ENCODE measurements at regions not wholly inside any gene's neighbourhood (a gene's known extent, or its start where the extent isn't known, plus 50 kb on each side); places are given as distances from the start of the nearest gene placed in this dataset.

DNA sequence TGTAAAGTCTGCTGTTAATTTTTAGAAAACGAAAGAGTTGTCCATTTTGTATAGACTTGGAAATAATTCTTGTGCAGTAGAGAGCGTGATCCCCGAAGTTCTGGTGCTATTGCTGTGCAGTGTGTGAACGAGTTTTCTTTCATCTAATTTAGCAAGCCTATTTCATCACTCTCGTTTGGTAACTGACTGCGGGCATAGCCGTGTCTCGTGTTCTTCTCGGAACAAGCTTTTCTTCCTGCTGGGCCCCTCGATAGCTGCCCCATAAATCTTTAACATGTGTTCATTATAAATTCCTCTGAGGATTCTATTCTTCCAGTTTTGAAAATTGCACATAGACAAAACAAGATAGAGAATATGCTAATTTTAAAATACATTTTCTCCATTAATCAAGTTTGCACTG, 622.0 kb upstream of the PFKP start:
- DNase-seq (ENCODE audit: low spot score) = no peak

GRCh38 chr10:2439983-2440382, 627.4 kb upstream of the PFKP start:
- DNase-seq (ENCODE audit: low spot score) = no peak

GRCh38 chr10:2439000-2439399, 628.3 kb upstream of the PFKP start:
- no peak for DNase-seq (ENCODE audit: low spot score)

DNA sequence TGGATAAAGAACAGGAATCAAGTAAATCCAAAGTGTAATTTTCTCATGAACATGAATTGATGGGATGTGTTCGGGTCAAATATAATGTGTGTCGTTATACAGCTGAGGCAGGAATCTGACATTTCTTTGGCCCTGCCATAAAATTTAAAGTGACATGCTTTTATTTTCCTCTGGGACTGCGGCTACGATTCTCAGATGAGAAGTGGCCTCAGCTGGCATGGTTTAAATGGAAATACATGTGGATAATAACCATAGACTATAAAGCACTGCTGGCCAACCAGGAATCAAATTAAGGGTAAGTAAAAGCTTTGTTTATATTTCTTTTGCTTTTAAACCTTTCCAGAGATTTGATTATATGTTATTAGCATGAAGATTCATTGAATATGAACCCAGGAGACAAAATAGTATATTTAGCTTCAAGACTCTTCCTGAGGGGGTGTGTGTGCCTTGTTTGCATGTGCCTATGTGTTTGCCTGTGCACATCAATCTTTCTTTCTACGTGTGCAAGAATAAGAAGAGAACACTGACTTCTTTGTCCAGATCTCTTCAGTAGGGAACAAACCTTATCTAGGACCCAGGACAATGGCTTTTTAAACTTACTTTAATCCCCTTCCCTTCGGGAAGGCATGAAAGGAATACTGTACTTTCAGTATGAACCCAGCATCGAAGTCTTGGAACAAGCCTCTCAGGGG, 629.0 kb upstream of the PFKP start:
- DNase-seq (ENCODE audit: low spot score) = no peak

DNA sequence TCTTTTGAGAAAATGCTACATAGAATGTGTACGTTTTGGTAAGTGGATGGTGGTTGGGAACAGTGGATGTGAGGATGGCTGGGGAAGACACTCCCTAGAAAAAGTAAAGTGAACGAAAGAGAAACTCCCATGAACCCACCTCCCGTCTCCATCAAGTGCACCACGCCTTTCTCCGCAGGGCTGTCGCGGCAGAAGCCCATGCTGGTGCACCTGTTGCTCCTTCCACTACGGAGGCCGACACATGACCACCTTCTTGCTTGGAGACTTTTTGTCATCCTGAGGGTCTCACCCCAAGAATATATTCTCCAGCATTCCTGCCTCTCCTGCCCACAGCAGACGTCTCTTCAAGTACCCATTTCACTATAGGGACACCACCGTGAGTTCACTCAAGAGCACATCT, 630.4 kb upstream of the PFKP start:
- no peak for DNase-seq (ENCODE audit: low spot score)

GRCh38 chr10:2431961-2432360, 635.4 kb upstream of the PFKP start:
- DNase-seq (ENCODE audit: low spot score) = no peak

GRCh38 chr10:2427412-2427811, 639.9 kb upstream of the PFKP start:
- no peak for DNase-seq (ENCODE audit: low spot score)

DNA sequence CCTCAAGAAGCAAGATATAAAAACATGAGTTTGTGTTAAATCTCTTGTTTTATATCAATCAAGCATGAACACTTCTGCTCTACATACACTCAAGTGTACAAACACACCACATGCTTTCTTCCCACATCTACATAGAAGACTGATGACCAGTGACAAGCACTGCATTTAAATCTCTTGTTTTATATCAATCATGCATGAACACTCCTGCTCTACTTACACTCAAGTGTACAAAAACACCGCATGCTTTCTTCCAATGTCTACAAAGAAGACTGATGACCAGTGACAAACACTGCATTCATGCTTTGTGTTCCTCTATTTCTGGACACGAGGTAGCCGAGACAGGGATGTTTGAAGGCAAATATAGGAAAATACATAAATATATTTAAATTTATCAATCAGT, 642.0 kb upstream of the PFKP start:
- no peak for DNase-seq (ENCODE audit: low spot score)

DNA sequence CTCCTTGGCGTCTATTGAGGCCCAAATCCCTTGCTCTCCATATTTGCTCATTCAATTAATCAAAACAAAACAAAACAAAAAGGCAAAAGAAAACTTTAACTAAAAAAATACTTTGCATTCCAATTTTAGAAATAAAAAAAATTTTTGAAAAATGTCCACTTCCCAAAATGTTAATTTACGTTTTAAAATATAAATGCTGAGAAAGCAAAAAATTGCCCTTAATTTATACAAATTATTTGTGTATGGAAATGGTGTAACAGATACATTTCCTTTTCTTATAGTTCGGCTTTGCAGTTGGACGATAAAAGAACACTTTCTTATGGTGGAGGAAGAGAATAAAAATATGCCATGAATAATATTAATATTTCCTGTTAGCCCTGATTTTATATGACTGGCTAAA, 652.8 kb upstream of the PFKP start:
- no peak for DNase-seq (ENCODE audit: low spot score)

DNA sequence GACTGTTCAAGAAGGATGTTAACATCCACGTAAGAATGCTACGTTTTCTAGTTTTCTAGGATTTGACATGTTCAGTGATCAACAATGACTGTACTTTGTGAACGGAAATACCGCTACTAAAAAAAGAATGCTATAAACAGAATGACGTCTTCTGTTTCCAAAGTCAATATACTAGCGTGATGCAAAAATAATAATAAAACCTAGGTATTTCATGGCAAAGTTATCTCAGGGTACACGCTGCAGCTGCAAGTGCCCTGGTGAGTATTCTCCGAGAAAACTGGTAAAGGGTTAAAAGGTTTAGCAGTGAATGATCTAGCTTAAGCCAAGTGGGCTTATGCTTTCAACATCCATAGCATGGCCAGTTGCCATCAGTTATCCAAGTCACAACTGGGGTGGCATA, 653.3 kb upstream of the PFKP start:
- DNase-seq (ENCODE audit: low spot score) = no peak

GRCh38 chr10:2410049-2410448, 657.3 kb upstream of the PFKP start:
- DNase-seq (ENCODE audit: low spot score) = no peak

DNA sequence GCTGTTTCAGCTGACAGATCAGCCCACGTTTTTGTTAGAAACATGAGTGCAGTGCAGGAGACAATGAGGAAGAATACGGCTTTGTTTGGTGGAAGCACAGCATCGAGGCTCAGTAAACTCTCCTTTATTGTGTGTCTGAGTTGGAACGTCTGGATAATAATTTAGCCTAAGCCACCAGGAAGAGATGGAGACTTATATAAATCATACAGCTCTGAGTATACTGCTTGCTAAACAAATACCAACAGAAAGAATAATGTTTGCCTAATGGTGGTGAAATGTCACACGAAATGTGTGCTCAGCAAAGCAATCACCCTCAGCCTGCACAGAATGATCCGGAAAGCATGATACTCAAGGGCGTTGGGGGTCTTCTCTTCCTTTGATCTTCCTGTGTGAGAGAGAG, 664.1 kb upstream of the ADARB2 start:
- DNase-seq (ENCODE audit: low spot score) = no peak

DNA sequence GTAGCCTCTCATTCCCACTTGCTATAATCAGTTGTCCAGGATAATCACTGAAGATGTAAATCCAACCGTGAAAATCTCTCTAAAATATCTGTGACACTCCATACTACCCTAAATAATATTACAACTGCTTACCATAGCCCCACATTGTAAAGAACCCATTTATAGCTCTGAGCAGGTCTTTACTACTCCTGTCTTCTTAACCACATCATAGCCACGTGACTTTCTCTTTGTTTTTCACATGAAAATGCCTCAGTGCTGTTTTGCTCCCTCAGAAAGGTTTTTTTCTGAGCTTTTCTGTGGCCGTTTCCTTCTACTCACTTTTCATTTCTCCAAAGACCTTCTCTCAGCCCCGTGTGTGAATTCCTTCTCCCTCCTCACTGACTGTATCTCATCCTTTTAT, 662.2 kb upstream of the ADARB2 start:
- no peak for DNase-seq (ENCODE audit: low spot score)

DNA sequence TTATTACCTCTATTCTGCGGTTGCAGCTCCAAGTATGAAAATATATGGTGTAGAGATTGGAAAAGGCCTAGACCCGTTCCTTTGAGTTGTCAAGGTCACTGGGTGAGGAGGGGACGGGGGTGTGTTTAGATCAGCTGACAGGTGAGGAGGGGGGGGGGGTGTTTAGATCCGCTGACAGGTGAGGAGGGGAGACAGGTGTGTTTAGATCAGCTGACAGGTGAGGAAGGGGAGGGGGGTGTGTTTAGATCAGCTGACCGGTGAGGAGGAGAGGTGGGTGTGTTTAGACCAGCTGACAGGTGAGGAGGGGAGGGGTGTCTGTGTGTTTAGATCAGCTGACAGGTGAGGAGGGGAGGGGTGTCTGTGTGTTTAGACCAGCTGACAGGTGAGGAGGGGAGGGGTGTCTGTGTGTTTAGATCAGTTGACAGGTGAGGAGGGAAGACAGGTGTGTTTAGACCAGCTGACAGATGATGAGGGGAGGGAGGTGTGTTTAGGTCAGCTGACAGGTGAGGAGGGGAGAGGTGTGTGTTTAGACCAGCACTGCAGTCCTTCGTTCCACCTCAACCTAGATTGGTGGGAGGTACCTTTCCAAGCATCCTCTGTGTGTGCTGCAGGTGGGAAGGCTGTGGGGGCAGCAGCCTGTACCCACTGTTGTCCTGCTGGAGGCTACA, 655.0 kb upstream of the ADARB2 start:
- DNase-seq (ENCODE audit: low spot score) = no peak

DNA sequence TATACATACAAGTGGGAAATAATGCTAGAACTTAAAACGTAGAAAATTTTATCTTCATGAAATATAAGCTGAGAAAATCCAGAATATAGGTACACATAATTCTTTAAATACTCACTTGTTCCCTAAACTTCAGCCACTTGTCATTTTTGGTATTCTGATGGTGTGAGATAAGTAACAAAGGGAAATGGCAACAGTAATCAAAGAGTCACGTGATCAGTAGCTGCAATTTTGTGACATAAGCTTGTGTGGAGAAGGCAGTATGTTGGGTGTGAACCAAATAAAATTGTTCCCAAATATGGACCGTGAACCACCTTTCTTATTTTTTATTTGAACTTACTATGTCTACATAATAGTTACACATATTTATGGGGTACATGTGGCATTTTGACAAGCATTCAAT, 650.3 kb upstream of the ADARB2 start:
- no peak for DNase-seq (ENCODE audit: low spot score)

DNA sequence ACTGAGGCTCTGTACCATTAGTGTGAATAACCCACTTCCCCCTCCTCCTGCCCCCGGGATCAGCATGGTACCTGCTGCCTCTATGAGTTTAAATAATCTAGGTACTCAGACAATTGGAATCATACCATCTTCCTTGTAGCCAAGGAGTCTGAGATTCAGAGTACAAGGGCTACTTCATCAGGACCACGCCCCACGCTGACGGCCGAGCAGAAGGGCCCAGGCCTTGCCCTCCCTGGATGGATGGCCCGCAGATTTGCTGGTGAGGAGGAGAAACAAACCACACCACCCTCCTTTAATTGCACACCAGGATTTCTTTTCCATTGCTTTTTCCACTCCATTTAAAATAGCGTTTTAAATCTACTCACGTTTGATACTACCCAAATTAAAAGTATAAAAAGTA, 649.9 kb upstream of the ADARB2 start:
- no peak for DNase-seq (ENCODE audit: low spot score)

DNA sequence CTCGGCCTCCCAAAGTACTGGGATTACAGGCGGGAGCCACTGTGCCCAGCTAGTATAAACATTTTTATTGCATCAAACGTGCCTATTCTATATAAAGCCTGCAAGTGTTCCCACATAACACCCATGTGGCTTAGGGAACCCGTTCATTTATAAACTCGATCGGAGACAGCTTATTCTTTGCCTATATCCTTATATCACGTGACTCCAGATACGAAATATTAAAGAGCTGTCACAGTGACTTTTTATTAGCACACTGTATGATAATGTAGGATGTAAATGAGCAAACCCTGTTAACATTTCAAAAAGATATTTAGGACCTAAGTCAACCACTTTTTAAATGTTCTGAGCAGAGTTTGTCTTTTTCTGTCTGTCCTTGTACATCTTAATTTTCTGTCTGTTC, 642.9 kb upstream of the ADARB2 start:
- no peak for DNase-seq (ENCODE audit: low spot score)

DNA sequence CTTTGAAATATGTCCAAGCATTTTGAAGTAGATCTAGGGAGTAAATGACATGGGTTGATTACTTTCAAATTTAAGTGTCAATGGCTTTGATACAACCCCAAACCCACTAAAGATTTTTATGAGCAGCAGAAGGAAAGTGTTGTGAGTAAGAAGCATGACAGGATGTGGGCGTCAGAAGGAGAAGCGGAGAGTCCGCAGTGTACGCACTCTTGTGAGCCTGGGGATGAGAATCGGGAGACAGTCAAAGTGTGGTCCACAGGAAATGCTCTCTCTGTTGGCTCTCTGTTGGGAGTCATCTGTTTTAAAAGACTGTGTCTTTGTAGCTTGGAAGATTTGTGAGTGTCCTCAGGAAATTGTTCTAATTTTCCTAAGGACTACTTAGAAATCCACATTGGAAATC, 629.8 kb upstream of the ADARB2 start:
- no peak for DNase-seq (ENCODE audit: low spot score)

GRCh38 chr10:2366264-2366931, 629.1 kb upstream of the ADARB2 start:
- DNase-seq (ENCODE audit: low spot score) = no peak

DNA sequence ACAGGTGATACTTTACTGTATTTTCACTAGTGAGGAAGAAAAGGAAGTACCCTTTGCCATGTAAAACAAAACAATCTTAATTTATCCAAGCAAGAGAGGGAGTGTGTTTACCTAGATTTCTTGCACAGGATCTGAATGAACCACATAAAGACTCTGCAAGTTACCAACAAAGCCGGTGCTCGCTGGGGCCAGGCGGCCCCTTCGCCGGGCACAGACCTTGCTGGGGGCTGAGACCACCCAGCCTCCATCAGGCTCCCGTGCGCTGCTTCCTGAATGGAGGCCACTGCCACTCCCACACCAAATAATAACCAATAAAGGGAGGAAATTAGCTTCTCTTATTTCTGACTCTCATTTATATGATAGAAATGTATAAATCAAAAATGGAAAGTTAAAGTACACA, 625.0 kb upstream of the ADARB2 start:
- no peak for DNase-seq (ENCODE audit: low spot score)

DNA sequence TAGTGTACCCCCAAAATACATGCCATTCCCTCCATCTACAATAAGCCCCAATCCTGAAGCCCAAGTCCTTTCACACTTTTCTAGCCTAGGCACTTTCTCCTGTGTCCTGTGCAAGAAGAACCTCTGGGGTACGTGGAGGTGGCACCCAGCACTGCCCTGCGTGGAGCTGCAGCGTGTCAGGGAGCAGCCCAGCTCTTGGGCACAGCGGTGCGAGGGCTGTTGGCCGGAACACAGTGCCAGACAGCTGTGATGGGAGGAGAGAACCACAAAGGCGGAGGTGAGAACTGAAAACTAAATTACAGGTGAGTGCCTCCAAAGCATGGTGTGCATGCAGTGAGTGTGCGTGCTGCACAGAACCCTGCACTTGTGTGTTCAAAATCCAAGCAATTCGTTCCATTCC, 621.3 kb upstream of the ADARB2 start:
- no peak for DNase-seq (ENCODE audit: low spot score)

DNA sequence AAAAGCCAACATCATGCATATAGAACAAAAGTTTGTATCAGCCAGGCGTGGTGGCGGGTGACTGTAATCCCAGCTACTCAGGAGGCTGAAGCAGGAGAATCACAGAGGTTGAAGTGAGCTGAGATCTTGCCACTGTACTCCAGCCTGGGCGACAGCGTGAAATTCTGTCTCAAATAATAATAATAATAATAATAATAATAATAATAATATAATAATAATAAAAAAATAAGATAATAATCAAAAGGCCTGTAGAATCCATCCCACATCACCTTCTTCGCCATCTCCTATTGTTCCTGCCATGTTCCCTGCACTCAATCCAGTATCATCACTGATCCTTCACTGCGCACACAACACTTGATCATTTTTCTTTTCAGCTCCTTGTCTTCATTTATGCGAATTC, 619.3 kb upstream of the ADARB2 start:
- no peak for DNase-seq (ENCODE audit: low spot score)

DNA sequence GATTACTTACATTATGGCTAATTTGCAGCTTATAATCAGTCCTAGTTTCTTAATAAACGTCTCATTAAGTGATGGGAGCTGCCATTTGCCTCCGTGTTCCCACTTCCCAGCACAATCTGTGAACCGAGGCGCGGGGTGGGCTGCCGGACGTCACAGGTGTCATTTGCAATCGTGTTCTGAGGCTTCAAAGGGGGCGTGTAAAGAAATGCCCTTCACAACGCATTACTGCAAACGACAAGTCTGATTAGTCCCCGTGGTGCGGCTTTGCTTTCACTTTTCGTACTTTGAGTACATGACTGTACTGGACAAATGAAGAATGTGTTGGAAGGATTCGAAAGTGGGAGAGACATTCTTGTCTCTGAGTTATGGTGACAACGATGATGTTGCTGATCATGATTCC, 614.2 kb upstream of the ADARB2 start:
- DNase-seq (ENCODE audit: low spot score) = no peak

DNA sequence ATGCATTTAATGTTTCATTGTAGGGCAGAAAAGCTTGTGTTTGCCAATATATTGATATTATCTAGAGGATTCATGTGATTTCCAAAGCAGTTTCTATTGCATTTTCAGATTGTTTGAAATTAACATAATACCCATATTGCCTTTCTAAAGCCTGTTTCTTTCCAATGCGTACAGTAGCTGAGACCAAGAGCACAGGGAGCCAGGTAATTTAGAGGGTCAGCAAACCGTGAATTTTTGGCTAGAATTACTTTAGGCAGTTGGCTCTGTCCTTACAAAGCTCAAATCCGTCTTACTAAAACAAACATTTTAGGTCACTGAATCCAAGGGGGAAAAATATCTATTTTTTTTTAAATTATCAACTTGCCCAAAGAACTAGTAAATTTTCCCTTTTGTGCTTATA, 604.9 kb upstream of the ADARB2 start:
- no peak for DNase-seq (ENCODE audit: low spot score)

Measured in pons (tissue), 1 donor.